Pancreas (tissue), 10 donors: ENCODE measurements at regions not wholly inside any gene's neighbourhood (a gene's known extent, or its start where the extent isn't known, plus 50 kb on each side); places are given as distances from the start of the nearest gene placed in this dataset.

Experiments used
- ATAC-seq, 4 donors: fragments of 200-7000 bp; cut with Tn5 transposase; one replicate each; pipeline versions ENCODE4 v1.8.0 to v1.9.1; 2020; ENCODE audit warnings: mild to moderate bottlenecking in 4 of 4, moderate library complexity in 4 of 4
- DNase-seq, 6 donors: peaks; one replicate each; pipeline ENCODE4 v3.0.0-alpha.2; 2020
- FAIRE-seq: peaks from 2 replicates; lab custom pipeline; 2012; peaks lifted over from hg19 to GRCh38; lab: Jason Lieb, UNC
- H3K27ac ChIP-seq, 4 donors: fragments of 200-600 bp; sonication (generic); 1 replicate in 3 of 4; 2 replicates in 1 of 4; pipeline versions ENCODE4 v1.5.0 to v1.8.0; 2020
- H3K27me3 ChIP-seq, 4 donors: fragments of 200-600 bp; one replicate each; pipeline ENCODE4 v1.8.0; 2021
- H3K36me3 ChIP-seq, 3 donors: fragments of 200-600 bp; sonication (generic) in 1 of 3; one replicate each; pipeline versions ENCODE4 v1.5.0 to v1.8.0; 2020 to 2021
- H3K4me1 ChIP-seq, 3 donors: fragments of 200-600 bp; one replicate each; pipeline ENCODE4 v1.8.0; 2021
- H3K4me3 ChIP-seq, 4 donors: fragments of 200-600 bp; sonication (generic) in 2 of 4; one replicate each; pipeline versions ENCODE4 v1.5.0 to v1.8.0; 2020 to 2021
- H3K9me3 ChIP-seq, 4 donors: fragments of 200-600 bp; one replicate each; pipeline ENCODE4 v1.8.0; 2021
- WGBS, 2 donors: extraction: QIAGEN DNeasy Blood & Tissue Kit; methylation state at CpG; one replicate each; pipeline ENCODE4 v1.1.7; 2013; 5-methylcytosine and 5-hydroxymethylcytosine counted together
- intact Hi-C, 3 donors: fragments of 100-400 bp; cut with DNase I; formaldehyde crosslinking; loops; one replicate each; pipeline versions ENCODE4 v1.11.1 to v1.14.2; 2022
- TF ChIP-seq, protein P1 (sequence below), 4 donors: fragments of 200-600 bp; sonication (generic) in 3 of 4; IDR thresholded peaks; one replicate each; pipeline versions ENCODE4 v1.5.0 to v1.8.0; 2021; ENCODE audit warnings: antibody characterized with exemption in 4 of 4
- donor health status: healthy with polysubstance abuse.
- donor health status: DM: no; HTN: no; CAD: no; lungs with moderate emphysema.
- donor health status: DM: no; HTN: no; CAD: no.
- donor health status: control.
- donor health status: control.
- donor health status: Bipolar disorder and iron deficiency.
- donor health status: DM: yes; HTN: yes; CAD: no.
- donor health status: DM: no; HTN: no; CAD: no.
- donor health status: DM: no; HTN: no; CAD: no.
- donor health status: DM: yes; HTN: yes; CAD: no.

DNA sequence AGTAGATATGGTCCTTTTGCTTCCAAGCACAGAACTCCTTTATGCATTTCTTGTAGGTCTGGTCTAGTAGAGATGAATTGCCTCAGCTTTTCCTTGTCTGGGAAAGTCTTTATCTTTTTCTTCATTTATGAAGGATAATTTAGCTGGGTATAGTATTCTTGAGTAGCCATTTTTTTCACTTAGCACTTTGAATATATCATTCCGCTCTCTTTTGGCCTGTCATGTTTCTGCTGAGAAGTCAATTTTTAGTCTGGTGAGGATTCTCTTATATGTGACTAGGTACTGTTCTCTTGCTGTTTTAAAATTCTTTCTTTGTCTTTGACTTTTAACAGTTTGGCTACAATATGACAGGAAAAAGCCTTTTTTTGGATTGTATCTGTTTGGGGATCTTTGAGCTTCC, 68.6 kb upstream of the IMMP2L start:
- TF ChIP-seq, protein P1, sequence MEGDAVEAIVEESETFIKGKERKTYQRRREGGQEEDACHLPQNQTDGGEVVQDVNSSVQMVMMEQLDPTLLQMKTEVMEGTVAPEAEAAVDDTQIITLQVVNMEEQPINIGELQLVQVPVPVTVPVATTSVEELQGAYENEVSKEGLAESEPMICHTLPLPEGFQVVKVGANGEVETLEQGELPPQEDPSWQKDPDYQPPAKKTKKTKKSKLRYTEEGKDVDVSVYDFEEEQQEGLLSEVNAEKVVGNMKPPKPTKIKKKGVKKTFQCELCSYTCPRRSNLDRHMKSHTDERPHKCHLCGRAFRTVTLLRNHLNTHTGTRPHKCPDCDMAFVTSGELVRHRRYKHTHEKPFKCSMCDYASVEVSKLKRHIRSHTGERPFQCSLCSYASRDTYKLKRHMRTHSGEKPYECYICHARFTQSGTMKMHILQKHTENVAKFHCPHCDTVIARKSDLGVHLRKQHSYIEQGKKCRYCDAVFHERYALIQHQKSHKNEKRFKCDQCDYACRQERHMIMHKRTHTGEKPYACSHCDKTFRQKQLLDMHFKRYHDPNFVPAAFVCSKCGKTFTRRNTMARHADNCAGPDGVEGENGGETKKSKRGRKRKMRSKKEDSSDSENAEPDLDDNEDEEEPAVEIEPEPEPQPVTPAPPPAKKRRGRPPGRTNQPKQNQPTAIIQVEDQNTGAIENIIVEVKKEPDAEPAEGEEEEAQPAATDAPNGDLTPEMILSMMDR (IDR thresholded peaks at IDR 0.05), result no peak
- intact Hi-C loops, result no loop called here

DNA sequence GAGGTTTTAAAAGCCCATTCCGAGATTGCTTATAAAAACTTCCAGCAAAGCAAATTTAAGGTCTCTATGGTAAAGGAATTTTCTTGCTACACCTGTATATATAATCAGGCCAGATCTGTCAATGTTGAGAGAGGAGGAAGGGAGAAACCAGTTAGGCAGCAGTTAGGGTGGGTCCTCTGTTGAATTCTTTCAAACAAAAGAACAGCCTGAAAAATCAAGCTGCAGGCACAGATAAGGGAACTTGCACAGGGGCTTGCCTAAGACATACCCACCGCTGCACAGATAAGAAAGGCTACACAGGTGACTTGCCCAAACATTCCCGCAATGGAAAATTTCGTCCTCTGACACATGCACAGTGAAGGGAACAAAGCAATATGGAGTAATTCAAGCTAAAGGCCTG, 59.8 kb upstream of the IMMP2L start:
- TF ChIP-seq, protein P1 (IDR thresholded peaks at IDR 0.05), result no peak
- no peaks in the 10 kb centered on the region for H3K36me3 ChIP-seq
- intact Hi-C loops, result no loop called here
- H3K27ac ChIP-seq, result no peak overlapping the region
- H3K4me1 ChIP-seq, result no peaks in the 10 kb centered on the region
- FAIRE-seq, result no peak
- no peaks in the 10 kb centered on the region for H3K27me3 ChIP-seq
- ATAC-seq, result no peak
- H3K9me3 ChIP-seq, result no peaks in the 10 kb centered on the region
- WGBS, 2 donors, result 55 to 62% methylated on average over 4 of the region's 4 CpGs
- H3K4me3 ChIP-seq, result no peak overlapping the region
- no peak for DNase-seq

More for the DNA sequence above, 68.6 kb upstream of the IMMP2L start:
- H3K4me1 ChIP-seq, result no peaks in the 10 kb centered on the region
- H3K9me3 ChIP-seq, result no peaks in the 10 kb centered on the region
- WGBS, 2 donors, result 94 to 98% methylated on average over 1 of the region's 1 CpG
- H3K27ac ChIP-seq, result no peak overlapping the region
- H3K4me3 ChIP-seq, result no peak overlapping the region
- no peaks in the 10 kb centered on the region for H3K27me3 ChIP-seq
- DNase-seq, result no peak
- no peak for FAIRE-seq
- no peaks in the 10 kb centered on the region for H3K36me3 ChIP-seq
- no peak for ATAC-seq
